H9 (cell line): ENCODE measurements at regions not wholly inside any gene's neighbourhood (a gene's known extent, or its start where the extent isn't known, plus 50 kb on each side); places are given as distances from the start of the nearest gene placed in this dataset.

Experiments
- DNase-seq: peaks from one replicate; pipeline ENCODE4 v3.0.0-alpha.2; 2017
- H2AFZ ChIP-seq: one replicate; pipeline ENCODE4 v1.6.1; 2013; ENCODE audit warnings: mild to moderate bottlenecking, low read length, control low read depth, moderate library complexity
- H2AK5ac ChIP-seq: 2 replicates; pipeline ENCODE4 v1.6.1; 2013; ENCODE audit warnings: low read length, control low read depth, mixed read lengths; ENCODE audit not compliant: insufficient read length
- H2BK120ac ChIP-seq: one replicate; pipeline ENCODE4 v1.6.1; 2013; ENCODE audit warnings: low read depth, mild to moderate bottlenecking, low read length, control low read depth, inconsistent platforms; ENCODE audit not compliant: poor library complexity, severe bottlenecking
- H2BK12ac ChIP-seq: 2 replicates; pipeline ENCODE4 v1.6.1; 2013; ENCODE audit warnings: low read length, control low read depth, mixed read lengths, low read depth; ENCODE audit not compliant: insufficient read length
- H2BK15ac ChIP-seq: 2 replicates; pipeline ENCODE4 v1.6.1; 2013; ENCODE audit warnings: low read depth, low read length, control low read depth
- H2BK20ac ChIP-seq: one replicate; pipeline ENCODE4 v1.6.1; 2013; ENCODE audit warnings: low read depth, mild to moderate bottlenecking, low read length, control low read depth, inconsistent platforms; ENCODE audit not compliant: poor library complexity, severe bottlenecking
- H2BK5ac ChIP-seq: 2 replicates; pipeline ENCODE4 v1.6.1; 2013; ENCODE audit warnings: low read length, control low read depth, mixed read lengths; ENCODE audit not compliant: insufficient read length
- H3K14ac ChIP-seq: 2 replicates; pipeline ENCODE4 v1.6.1; 2013; ENCODE audit warnings: low read length, control low read depth; ENCODE audit not compliant: insufficient read depth
- H3K18ac ChIP-seq: 2 replicates; pipeline ENCODE4 v1.6.1; 2013; ENCODE audit warnings: low read depth, mild to moderate bottlenecking, mixed read lengths, low read length, control low read depth; ENCODE audit not compliant: insufficient read length
- H3K23ac ChIP-seq: 2 replicates; pipeline ENCODE4 v1.6.1; 2013; ENCODE audit warnings: low read length, control low read depth, mixed read lengths, low read depth; ENCODE audit not compliant: insufficient read length
- H3K23me2 ChIP-seq: 2 replicates; pipeline ENCODE4 v1.6.1; 2013; ENCODE audit warnings: low read depth, mild to moderate bottlenecking, mixed read lengths, low read length, control low read depth; ENCODE audit not compliant: insufficient read length, poor library complexity, severe bottlenecking
- H3K27ac ChIP-seq: 2 replicates; pipeline ENCODE4 v1.5.1; 2013; ENCODE audit warnings: low read length, control low read depth, mixed read lengths, low read depth; ENCODE audit not compliant: insufficient read length
- H3K27me3 ChIP-seq: 2 replicates; pipeline ENCODE4 v1.6.1; 2013; ENCODE audit warnings: low read length, control low read depth, inconsistent platforms; ENCODE audit not compliant: insufficient read depth
- H3K4ac ChIP-seq: 2 replicates; pipeline ENCODE4 v1.6.1; 2013; ENCODE audit warnings: low read depth, mild to moderate bottlenecking, control low read depth, inconsistent platforms, low read length, moderate library complexity
- H3K4me1 ChIP-seq: 2 replicates; pipeline ENCODE4 v1.6.1; 2013; ENCODE audit warnings: low read length, control low read depth, inconsistent platforms; ENCODE audit not compliant: insufficient read depth
- H3K4me2 ChIP-seq: 2 replicates; pipeline ENCODE4 v1.6.1; 2013; ENCODE audit warnings: low read length, control low read depth, mixed read lengths; ENCODE audit not compliant: insufficient read length, insufficient read depth
- H3K56ac ChIP-seq: 2 replicates; pipeline ENCODE4 v1.6.1; 2013; ENCODE audit warnings: low read depth, mild to moderate bottlenecking, mixed read lengths, low read length, control low read depth; ENCODE audit not compliant: insufficient read length
- H3K79me1 ChIP-seq: 2 replicates; pipeline ENCODE4 v1.6.1; 2013; ENCODE audit warnings: low read depth, mild to moderate bottlenecking, moderate library complexity, low read length, control low read depth, inconsistent platforms; ENCODE audit not compliant: insufficient read depth, poor library complexity, severe bottlenecking
- H3K79me2 ChIP-seq: 2 replicates; pipeline ENCODE4 v1.6.1; 2013; ENCODE audit warnings: low read length, control low read depth, inconsistent platforms; ENCODE audit not compliant: insufficient read depth
- H3K9ac ChIP-seq: 2 replicates; pipeline ENCODE4 v1.6.1; 2013; ENCODE audit warnings: low read length, control low read depth, mixed read lengths; ENCODE audit not compliant: insufficient read length; ENCODE audit errors: extremely low read depth
- H3K9me3 ChIP-seq: one replicate; pipeline ENCODE4 v1.6.1; 2013; ENCODE audit warnings: low read depth, low read length, inconsistent platforms; ENCODE audit not compliant: control insufficient read depth
- H3T11ph ChIP-seq: one replicate; pipeline ENCODE4 v1.6.1; 2013; ENCODE audit warnings: mild to moderate bottlenecking, low read length, control low read depth, inconsistent platforms
- H4K20me1 ChIP-seq: one replicate; pipeline ENCODE4 v1.6.1; 2013; ENCODE audit not compliant: control insufficient read depth, insufficient read length, insufficient read depth
- H4K5ac ChIP-seq: 2 replicates; pipeline ENCODE4 v1.6.1; 2013; ENCODE audit warnings: low read depth, mild to moderate bottlenecking, mixed read lengths, low read length, control low read depth; ENCODE audit not compliant: insufficient read length
- H4K8ac ChIP-seq: replicated peaks from 2 replicates; pipeline ENCODE4 v1.6.1; 2013; ENCODE audit warnings: low read length, control low read depth, mixed read lengths, low read depth; ENCODE audit not compliant: insufficient read length
- H4K91ac ChIP-seq: 2 replicates; pipeline ENCODE4 v1.6.1; 2013; ENCODE audit warnings: low read depth, mild to moderate bottlenecking, moderate library complexity, mixed read lengths, low read length, control low read depth; ENCODE audit not compliant: insufficient read length
- H3K27ac Mint-ChIP-seq, 3 experiments: 2 replicates in 2 of 3; 3 replicates in 1 of 3; pipeline ENCODE4 v1.8.0; 2020 to 2021; ENCODE audit warnings: mixed read lengths in 3 of 3, mild to moderate bottlenecking in 1 of 3, moderate library complexity in 1 of 3
- H3K27me3 Mint-ChIP-seq: 2 replicates; pipeline ENCODE4 v1.8.0; 2021; ENCODE audit warnings: low read depth, mild to moderate bottlenecking, moderate library complexity, mixed read lengths
- H3K36me3 Mint-ChIP-seq, 3 experiments: 2 replicates in 2 of 3; 3 replicates in 1 of 3; pipeline ENCODE4 v1.8.0; 2020 to 2021; ENCODE audit warnings: low read depth in 3 of 3, mixed read lengths in 3 of 3; ENCODE audit not compliant: insufficient read depth in 1 of 3
- H3K4me1 Mint-ChIP-seq, 2 experiments: 2 replicates each; pipeline ENCODE4 v1.8.0; 2020; ENCODE audit warnings: mixed read lengths in 2 of 2
- H3K4me3 Mint-ChIP-seq, 2 experiments: 2 replicates in 1 of 2; 3 replicates in 1 of 2; pipeline ENCODE4 v1.8.0; 2020 to 2021; ENCODE audit warnings: mild to moderate bottlenecking in 2 of 2, mixed read lengths in 2 of 2, moderate library complexity in 1 of 2
- H3K9me3 Mint-ChIP-seq, 2 experiments: 2 replicates in 1 of 2; 3 replicates in 1 of 2; pipeline ENCODE4 v1.8.0; 2020; ENCODE audit warnings: mild to moderate bottlenecking in 2 of 2, mixed read lengths in 2 of 2, moderate library complexity in 1 of 2
- WGBS: extraction: QIAGEN DNeasy Blood & Tissue Kit; methylation state at CpG from one replicate; pipeline ENCODE4 v1.1.7; 2013; ENCODE audit warnings: missing lambda C conversion rate, low lambda C conversion rate, mixed read lengths; ENCODE audit not compliant: insufficient read length; ENCODE audit errors: extremely low coverage; 5-methylcytosine and 5-hydroxymethylcytosine counted together
- TF ChIP-seq, protein P1 (sequence below): fragments of 200-600 bp; sonication (generic); conservative IDR thresholded peaks from 3 replicates; pipeline ENCODE4 v1.8.0; 2021; ENCODE audit warnings: antibody characterized with exemption, mild to moderate bottlenecking

GRCh38 chr15:19944261-19944888 lies 597.2 kb downstream of the GOLGA6L6 start:
- Histone ChIP-seq H3K23ac (no peak overlapping the region), H4K8ac (no peak overlapping the region), H3K14ac (no peak overlapping the region), H2BK5ac (no peak overlapping the region), H3K9ac (no peak overlapping the region), H2BK120ac (no peak overlapping the region), H3K9me3 (peaks cover 22% of the 10 kb centered on the region), H3K79me1 (no peaks in the 10 kb centered on the region), H4K91ac (no peak overlapping the region), H3K27ac (no peak overlapping the region), H4K20me1 (no peaks in the 10 kb centered on the region), H3K79me2 (no peaks in the 10 kb centered on the region), H3K23me2 (no peaks in the 10 kb centered on the region), H4K5ac (no peak overlapping the region), H2BK20ac (no peak overlapping the region), H3K4me2 (no peak overlapping the region), H2AK5ac (no peak overlapping the region), H3K4ac (no peak overlapping the region), H2BK12ac (no peak overlapping the region), H3K56ac (no peak overlapping the region), H2BK15ac (no peak overlapping the region), H3K18ac (no peak overlapping the region), H3K27me3 (no peaks in the 10 kb centered on the region), H3T11ph (no peak overlapping the region), H2AFZ (no peak overlapping the region), H3K4me1 (no peaks in the 10 kb centered on the region)
- TF ChIP-seq, protein P1, sequence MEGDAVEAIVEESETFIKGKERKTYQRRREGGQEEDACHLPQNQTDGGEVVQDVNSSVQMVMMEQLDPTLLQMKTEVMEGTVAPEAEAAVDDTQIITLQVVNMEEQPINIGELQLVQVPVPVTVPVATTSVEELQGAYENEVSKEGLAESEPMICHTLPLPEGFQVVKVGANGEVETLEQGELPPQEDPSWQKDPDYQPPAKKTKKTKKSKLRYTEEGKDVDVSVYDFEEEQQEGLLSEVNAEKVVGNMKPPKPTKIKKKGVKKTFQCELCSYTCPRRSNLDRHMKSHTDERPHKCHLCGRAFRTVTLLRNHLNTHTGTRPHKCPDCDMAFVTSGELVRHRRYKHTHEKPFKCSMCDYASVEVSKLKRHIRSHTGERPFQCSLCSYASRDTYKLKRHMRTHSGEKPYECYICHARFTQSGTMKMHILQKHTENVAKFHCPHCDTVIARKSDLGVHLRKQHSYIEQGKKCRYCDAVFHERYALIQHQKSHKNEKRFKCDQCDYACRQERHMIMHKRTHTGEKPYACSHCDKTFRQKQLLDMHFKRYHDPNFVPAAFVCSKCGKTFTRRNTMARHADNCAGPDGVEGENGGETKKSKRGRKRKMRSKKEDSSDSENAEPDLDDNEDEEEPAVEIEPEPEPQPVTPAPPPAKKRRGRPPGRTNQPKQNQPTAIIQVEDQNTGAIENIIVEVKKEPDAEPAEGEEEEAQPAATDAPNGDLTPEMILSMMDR: no peak
- Mint-ChIP-seq H3K4me3 (no peak overlapping the region), H3K9me3 (peaks cover 62 to 66% of the 10 kb centered on the region in 2 experiments), H3K27me3 (no peaks in the 10 kb centered on the region), H3K4me1 (no peaks in the 10 kb centered on the region), H3K36me3 (peaks cover 7 to 18% (median 8%) of the 10 kb centered on the region in 3 experiments; a peak in 5 of 7 replicates), H3K27ac (no peak overlapping the region)
- WGBS: no CpG with 5 or more reads among the region's 70 CpGs
- DNase-seq: no peak
